WTC11 (cell line): ENCODE measurements at regions not wholly inside any gene's neighbourhood (a gene's known extent, or its start where the extent isn't known, plus 50 kb on each side); places are given as distances from the start of the nearest gene placed in this dataset.

Source experiments
- ATAC-seq: fragments of 200-7000 bp; cut with Tn5 transposase; 2 replicates; pipeline ENCODE4 v1.10.0; 2021; ENCODE audit warnings: mild to moderate bottlenecking, moderate library complexity
- CTCF ChIA-PET: fragments of 300-600 bp; sonication (Branson Sonifier 250); formaldehyde crosslinking; loops from one replicate; lab custom pipeline; 2021; ENCODE audit warnings: antibody characterized with exemption; lab: Charles Lee
- POLR2A ChIA-PET: fragments of 350-600 bp; sonication (Branson Sonifier 250); formaldehyde crosslinking; loops from one replicate; lab custom pipeline; 2021; ENCODE audit warnings: antibody characterized with exemption; lab: Charles Lee
- DNase-seq: peaks from one replicate; pipeline ENCODE4 v3.0.0; 2021; ENCODE audit warnings: low spot score
- H3K27ac Mint-ChIP-seq: 2 replicates; pipeline ENCODE4 v1.8.0; 2021; ENCODE audit warnings: mixed read lengths
- H3K27me3 Mint-ChIP-seq: 2 replicates; pipeline ENCODE4 v1.8.0; 2021; ENCODE audit warnings: low read depth, mild to moderate bottlenecking, moderate library complexity, mixed read lengths
- H3K36me3 Mint-ChIP-seq: 2 replicates; pipeline ENCODE4 v1.8.0; 2021; ENCODE audit warnings: mixed read lengths
- H3K4me1 Mint-ChIP-seq: 2 replicates; pipeline ENCODE4 v1.8.0; 2022; ENCODE audit warnings: mixed read lengths
- H3K4me3 Mint-ChIP-seq: 2 replicates; pipeline ENCODE4 v1.8.0; 2021; ENCODE audit warnings: mild to moderate bottlenecking, moderate library complexity, mixed read lengths
- H3K9me3 Mint-ChIP-seq: 2 replicates; pipeline ENCODE4 v1.8.0; 2021; ENCODE audit warnings: mixed read lengths
- ATF1 ChIP-seq: sonication (generic); formaldehyde crosslinking; IDR thresholded peaks from 2 replicates; pipeline ENCODE4 v1.8.1; 2023; ENCODE audit warnings: mild to moderate bottlenecking, moderate library complexity, missing genetic modification reagents
- ATF6 ChIP-seq: sonication (generic); formaldehyde crosslinking; IDR thresholded peaks from 2 replicates; pipeline ENCODE4 v1.8.1; 2023; ENCODE audit warnings: mild to moderate bottlenecking, missing genetic modification reagents
- E2F1 ChIP-seq: sonication (generic); formaldehyde crosslinking; IDR thresholded peaks from 2 replicates; pipeline ENCODE4 v1.8.0; 2022; ENCODE audit warnings: mild to moderate bottlenecking, missing genetic modification reagents
- E2F5 ChIP-seq: sonication (generic); formaldehyde crosslinking; IDR thresholded peaks from 2 replicates; pipeline ENCODE4 v1.8.1; 2022; ENCODE audit warnings: mild to moderate bottlenecking, moderate library complexity, missing genetic modification reagents
- ERG ChIP-seq: fragments of 250-450 bp; sonication (Bioruptor Pico); IDR thresholded peaks from 2 replicates; pipeline ENCODE4 v1.8.0; 2021; ENCODE audit warnings: mild to moderate bottlenecking
- FOXK1 ChIP-seq: sonication (generic); formaldehyde crosslinking; IDR thresholded peaks from 2 replicates; pipeline ENCODE4 v1.8.0; 2022; ENCODE audit warnings: mild to moderate bottlenecking, moderate library complexity, missing genetic modification reagents
- FOXP1 ChIP-seq: sonication (generic); formaldehyde crosslinking; IDR thresholded peaks from 2 replicates; pipeline ENCODE4 v1.8.0; 2022; ENCODE audit warnings: missing genetic modification reagents, mild to moderate bottlenecking, moderate library complexity, borderline replicate concordance
- NFATC4 ChIP-seq: fragments of 250-450 bp; sonication (Bioruptor Pico); IDR thresholded peaks from 2 replicates; pipeline ENCODE4 v1.9.0; 2021; ENCODE audit warnings: mild to moderate bottlenecking
- NFE2L1 ChIP-seq: sonication (generic); formaldehyde crosslinking; IDR thresholded peaks from 2 replicates; pipeline ENCODE4 v1.8.1; 2023; ENCODE audit warnings: missing genetic modification reagents
- PRDM15 ChIP-seq: sonication (generic); formaldehyde crosslinking; IDR thresholded peaks from 2 replicates; pipeline ENCODE4 v1.8.0; 2022; ENCODE audit warnings: missing genetic modification reagents
- RELA ChIP-seq: sonication (generic); formaldehyde crosslinking; IDR thresholded peaks from 2 replicates; pipeline ENCODE4 v1.8.1; 2022; ENCODE audit warnings: missing genetic modification reagents, mild to moderate bottlenecking, borderline replicate concordance
- SMAD3 ChIP-seq: sonication (generic); formaldehyde crosslinking; IDR thresholded peaks from 2 replicates; pipeline ENCODE4 v1.8.0; 2022; ENCODE audit warnings: missing genetic modification reagents, mild to moderate bottlenecking, borderline replicate concordance
- SP1 ChIP-seq: sonication (generic); formaldehyde crosslinking; conservative IDR thresholded peaks from 2 replicates; pipeline ENCODE4 v1.8.1; 2022; ENCODE audit warnings: missing genetic modification reagents
- TCF7 ChIP-seq: sonication (generic); formaldehyde crosslinking; IDR thresholded peaks from 2 replicates; pipeline ENCODE4 v1.8.0; 2022; ENCODE audit warnings: mild to moderate bottlenecking, low read depth, missing genetic modification reagents, moderate library complexity
- TEAD4 ChIP-seq: sonication (generic); formaldehyde crosslinking; IDR thresholded peaks from 2 replicates; pipeline ENCODE4 v1.8.0; 2022; ENCODE audit warnings: mild to moderate bottlenecking, missing genetic modification reagents
- USF1 ChIP-seq: sonication (generic); formaldehyde crosslinking; IDR thresholded peaks from 2 replicates; pipeline ENCODE4 v1.8.0; 2022; ENCODE audit warnings: mild to moderate bottlenecking, missing genetic modification reagents
- ZNF138 ChIP-seq: sonication (generic); formaldehyde crosslinking; conservative IDR thresholded peaks from 2 replicates; pipeline ENCODE4 v1.8.1; 2022; ENCODE audit warnings: mild to moderate bottlenecking, moderate library complexity, missing genetic modification reagents
- ZNF219 ChIP-seq: sonication (generic); formaldehyde crosslinking; IDR thresholded peaks from 2 replicates; pipeline ENCODE4 v1.8.0; 2023; ENCODE audit warnings: missing genetic modification reagents, mild to moderate bottlenecking, borderline replicate concordance
- ZNF263 ChIP-seq: sonication (generic); formaldehyde crosslinking; IDR thresholded peaks from 2 replicates; pipeline ENCODE4 v1.8.1; 2022; ENCODE audit warnings: low read depth, mild to moderate bottlenecking, moderate library complexity, missing genetic modification reagents
- ZNF317 ChIP-seq: sonication (generic); formaldehyde crosslinking; IDR thresholded peaks from 2 replicates; pipeline ENCODE4 v1.8.1; 2023; ENCODE audit warnings: low read depth, mild to moderate bottlenecking, moderate library complexity, missing genetic modification reagents, borderline replicate concordance
- ZNF416 ChIP-seq: fragments of 250-450 bp; sonication (Bioruptor Pico); IDR thresholded peaks from 2 replicates; pipeline ENCODE4 v1.9.0; 2021; ENCODE audit warnings: mild to moderate bottlenecking, inconsistent platforms
- ZNF423 ChIP-seq: fragments of 250-450 bp; sonication (Bioruptor Pico); IDR thresholded peaks from 2 replicates; pipeline ENCODE4 v2.1.2; 2022; ENCODE audit warnings: mild to moderate bottlenecking, moderate library complexity
- ZNF512 ChIP-seq: sonication (generic); formaldehyde crosslinking; IDR thresholded peaks from 2 replicates; pipeline ENCODE4 v1.8.1; 2022; ENCODE audit warnings: missing genetic modification reagents, borderline replicate concordance
- ZSCAN18 ChIP-seq: fragments of 250-450 bp; sonication (Bioruptor Pico); IDR thresholded peaks from 2 replicates; pipeline ENCODE4 v2.1.2; 2022; ENCODE audit warnings: mild to moderate bottlenecking, moderate library complexity

- ChIA-PET POLR2A (no interaction called here), CTCF (no interaction called here)
- H3K36me3 Mint-ChIP-seq = no peaks in the 10 kb centered on the region
- ATAC-seq = no peak
- H3K9me3 Mint-ChIP-seq = peaks cover 3% of the 10 kb centered on the region; the same call in 1 of the 2 replicates
- H3K27ac Mint-ChIP-seq = no peak overlapping the region
- no peak for TF ChIP-seq RELA
- TF ChIP-seq NFATC4 (CRISPR knock-in tag) = no peak
- no peak for TF ChIP-seq ZNF512
- no peak for TF ChIP-seq ATF6 (CRISPR knock-in tag)
- TF ChIP-seq FOXK1 (CRISPR knock-in tag) = no peak
- TF ChIP-seq ZNF317 (CRISPR knock-in tag) = no peak
- TF ChIP-seq ERG = no peak
- no peak for TF ChIP-seq ZNF416
- TF ChIP-seq E2F1 (CRISPR knock-in tag) = no peak
- no peak for TF ChIP-seq ZNF219 (CRISPR knock-in tag)
- TF ChIP-seq ZNF138 = no peak
- TF ChIP-seq SP1 (CRISPR knock-in tag) = no peak
- no peak for TF ChIP-seq ZSCAN18 (CRISPR knock-in tag)
- H3K27me3 Mint-ChIP-seq = peaks cover 3% of the 10 kb centered on the region; the same call in 1 of the 2 replicates
- no peak overlapping the region for H3K4me3 Mint-ChIP-seq
- no peaks in the 10 kb centered on the region for H3K4me1 Mint-ChIP-seq
- no peak for DNase-seq
These were observed 444.4 kb upstream of the IGFBP7 start for GRCh38 chr4:57554556-57555092.

- no peak overlapping the region for H3K27ac Mint-ChIP-seq
- CTCF ChIA-PET = no interaction called here
- DNase-seq = no peak
- TF ChIP-seq E2F5 (CRISPR knock-in tag) (no peak), FOXP1 (CRISPR knock-in tag) (no peak), ZNF416 (no peak), TEAD4 (CRISPR knock-in tag) (no peak), ATF1 (CRISPR knock-in tag) (no peak), ZNF263 (CRISPR knock-in tag) (no peak), ZNF219 (CRISPR knock-in tag) (no peak), PRDM15 (no peak), ZNF423 (no peak), USF1 (CRISPR knock-in tag) (no peak), NFE2L1 (CRISPR knock-in tag) (no peak), TCF7 (CRISPR knock-in tag) (no peak), SMAD3 (CRISPR knock-in tag) (no peak)
These were observed 443.5 kb upstream of the IGFBP7 start for GRCh38 chr4:57553728-57554127.

More at GRCh38 chr4:57553728-57554127, 443.5 kb upstream of the IGFBP7 start:
- peaks cover 4% of the 10 kb centered on the region; the same call in 1 of the 2 replicates for H3K27me3 Mint-ChIP-seq
- H3K9me3 Mint-ChIP-seq = no peaks in the 10 kb centered on the region
- no peak overlapping the region for H3K4me3 Mint-ChIP-seq
- no peaks in the 10 kb centered on the region for H3K36me3 Mint-ChIP-seq
- H3K4me1 Mint-ChIP-seq = no peaks in the 10 kb centered on the region
- no peak for ATAC-seq
- POLR2A ChIA-PET = no interaction called here
